Breast epithelium (tissue), 3 donors: ENCODE measurements at regions not wholly inside any gene's neighbourhood (a gene's known extent, or its start where the extent isn't known, plus 50 kb on each side); places are given as distances from the start of the nearest gene placed in this dataset.

ENCODE experiments used
- CTCF ChIP-seq, 3 donors: fragments of 450-650 bp; IDR thresholded peaks; one replicate each; pipeline ENCODE4 v1.5.1; 2016 to 2017; ENCODE audit warnings: antibody characterized with exemption in 3 of 3, mild to moderate bottlenecking in 3 of 3, moderate library complexity in 3 of 3
- POLR2A ChIP-seq: fragments of 450-650 bp; IDR thresholded peaks from one replicate; pipeline ENCODE4 v1.6.1; 2016; ENCODE audit warnings: antibody characterized with exemption, mild to moderate bottlenecking, moderate library complexity

- TF ChIP-seq CTCF (IDR thresholded peaks at IDR 0.05), result no peak
- no peak for TF ChIP-seq POLR2A
Measured at GRCh38 chr2:150542692-150543091, 55.2 kb upstream of the RND3 start.
